Muscle layer of duodenum (tissue), 2 donors: ENCODE measurements at regions not wholly inside any gene's neighbourhood (a gene's known extent, or its start where the extent isn't known, plus 50 kb on each side); places are given as distances from the start of the nearest gene placed in this dataset.
"Not testable (repeated sequence)": the region's sequence is repeated elsewhere in the genome, so short reads cannot be mapped to it uniquely, and the experiment has no call there.

Experiments
- H3K27ac ChIP-seq: one replicate; pipeline ENCODE4 v1.7.0; 2013; ENCODE audit warnings: mild to moderate bottlenecking, low read length
- H3K27me3 ChIP-seq: one replicate; pipeline ENCODE4 v1.7.0; 2013; ENCODE audit warnings: low read depth, mild to moderate bottlenecking, control low read depth, low read length
- H3K36me3 ChIP-seq, 2 donors: one replicate each; pipeline ENCODE4 v1.7.0; 2013; ENCODE audit warnings: low read length in 2 of 2, control low read depth in 1 of 2, mild to moderate bottlenecking in 1 of 2; ENCODE audit not compliant: insufficient read depth in 2 of 2, control insufficient read depth in 1 of 2
- H3K4me1 ChIP-seq, 2 donors: one replicate each; pipeline ENCODE4 v1.7.0; 2013; ENCODE audit warnings: low read length in 2 of 2, mild to moderate bottlenecking in 2 of 2, control low read depth in 1 of 2, moderate library complexity in 1 of 2; ENCODE audit not compliant: insufficient read depth in 2 of 2, control insufficient read depth in 1 of 2
- H3K4me3 ChIP-seq, 2 donors: one replicate each; pipeline ENCODE4 v1.7.0; 2013; ENCODE audit warnings: low read length in 2 of 2, low read depth in 1 of 2, mild to moderate bottlenecking in 1 of 2
- H3K9me3 ChIP-seq, 2 donors: one replicate each; pipeline ENCODE4 v1.7.0; 2013; ENCODE audit warnings: low read length in 2 of 2, control low read depth in 1 of 2, mild to moderate bottlenecking in 1 of 2; ENCODE audit not compliant: control insufficient read depth in 1 of 2
- donor health status: healthy.

- no peaks in the 10 kb centered on the region for H3K4me1 ChIP-seq
- no peaks in the 10 kb centered on the region for H3K27me3 ChIP-seq
- H3K36me3 ChIP-seq: no peaks in the 10 kb centered on the region
- H3K9me3 ChIP-seq: peaks cover 0 to 9% of the 10 kb centered on the region in 2 donors
- no peak overlapping the region for H3K4me3 ChIP-seq
- no peak overlapping the region for H3K27ac ChIP-seq
Measured at GRCh38 chr4:179017581-179017980, 1575.3 kb upstream of the AGA start.

GRCh38 chr4:179027569-179027968 lies 1585.3 kb upstream of the AGA start:
- Histone ChIP-seq H3K9me3 (no peaks in the 10 kb centered on the region), H3K4me1 (no peaks in the 10 kb centered on the region), H3K4me3 (no peak overlapping the region), H3K27me3 (no peaks in the 10 kb centered on the region), H3K36me3 (no peaks in the 10 kb centered on the region), H3K27ac (no peak overlapping the region)

- Histone ChIP-seq H3K9me3 (no peaks in the 10 kb centered on the region), H3K27me3 (no peaks in the 10 kb centered on the region), H3K4me1 (no peaks in the 10 kb centered on the region), H3K36me3 (no peaks in the 10 kb centered on the region), H3K27ac (no peak overlapping the region), H3K4me3 (no peak overlapping the region)
Measured at GRCh38 chr4:179028321-179028720, 1586.1 kb upstream of the AGA start.

- Histone ChIP-seq H3K4me1 (no peaks in the 10 kb centered on the region), H3K27ac (no peak overlapping the region), H3K27me3 (no peaks in the 10 kb centered on the region), H3K4me3 (no peak overlapping the region), H3K36me3 (no peaks in the 10 kb centered on the region), H3K9me3 (no peaks in the 10 kb centered on the region)
Measured at GRCh38 chr4:179029683-179030082, 1587.4 kb upstream of the AGA start.

- Histone ChIP-seq H3K27ac (no peak overlapping the region), H3K4me1 (no peaks in the 10 kb centered on the region), H3K36me3 (no peaks in the 10 kb centered on the region), H3K9me3 (no peaks in the 10 kb centered on the region), H3K27me3 (no peaks in the 10 kb centered on the region), H3K4me3 (no peak overlapping the region)
Measured at GRCh38 chr4:179040259-179040658, 1598.0 kb upstream of the AGA start.

GRCh38 chr4:179048839-179049453 lies 1606.7 kb upstream of the AGA start:
- no peaks in the 10 kb centered on the region for H3K4me1 ChIP-seq
- H3K27me3 ChIP-seq: no peaks in the 10 kb centered on the region
- H3K4me3 ChIP-seq: no peak overlapping the region
- H3K9me3 ChIP-seq: no peaks in the 10 kb centered on the region
- no peaks in the 10 kb centered on the region for H3K36me3 ChIP-seq
- no peak overlapping the region for H3K27ac ChIP-seq

- H3K27ac ChIP-seq: no peak overlapping the region
- no peaks in the 10 kb centered on the region for H3K36me3 ChIP-seq
- no peak overlapping the region for H3K4me3 ChIP-seq
- no peaks in the 10 kb centered on the region for H3K9me3 ChIP-seq
- H3K27me3 ChIP-seq: no peaks in the 10 kb centered on the region
- no peaks in the 10 kb centered on the region for H3K4me1 ChIP-seq
Measured at GRCh38 chr4:179051206-179051605, 1609.0 kb upstream of the AGA start.

- H3K27ac ChIP-seq: no peak overlapping the region
Measured at GRCh38 chr4:179059396-179059795, 1617.2 kb upstream of the AGA start.

GRCh38 chr4:179066254-179066653 lies 1624.0 kb upstream of the AGA start:
- not testable (repeated sequence) for H3K27ac ChIP-seq, H3K4me3 ChIP-seq, H3K36me3 ChIP-seq, H3K4me1 ChIP-seq, H3K9me3 ChIP-seq, H3K27me3 ChIP-seq

More at GRCh38 chr4:179059396-179059795, 1617.2 kb upstream of the AGA start:
- Histone ChIP-seq H3K9me3 (peaks cover 0 to 2% of the 10 kb centered on the region in 2 donors), H3K27me3 (no peaks in the 10 kb centered on the region), H3K4me1 (no peaks in the 10 kb centered on the region), H3K36me3 (no peaks in the 10 kb centered on the region), H3K4me3 (no peak overlapping the region)

- no peaks in the 10 kb centered on the region for H3K4me1 ChIP-seq
- H3K36me3 ChIP-seq: no peaks in the 10 kb centered on the region
- H3K27me3 ChIP-seq: no peaks in the 10 kb centered on the region
- H3K4me3 ChIP-seq: no peak overlapping the region
- H3K9me3 ChIP-seq: peaks cover 0 to 3% of the 10 kb centered on the region in 2 donors
- no peak overlapping the region for H3K27ac ChIP-seq
Measured at GRCh38 chr4:179071131-179071530, 1628.9 kb upstream of the AGA start.

- no peaks in the 10 kb centered on the region for H3K4me1 ChIP-seq
- no peaks in the 10 kb centered on the region for H3K27me3 ChIP-seq
- no peaks in the 10 kb centered on the region for H3K36me3 ChIP-seq
- no peak overlapping the region for H3K27ac ChIP-seq
- H3K4me3 ChIP-seq: no peak overlapping the region
- H3K9me3 ChIP-seq: no peaks in the 10 kb centered on the region
Measured at GRCh38 chr4:179076865-179077264, 1634.6 kb upstream of the AGA start.

GRCh38 chr4:179095585-179096221 lies 1653.5 kb upstream of the AGA start:
- Histone ChIP-seq H3K4me3 (no peak overlapping the region), H3K9me3 (no peaks in the 10 kb centered on the region), H3K27ac (no peak overlapping the region), H3K4me1 (no peaks in the 10 kb centered on the region), H3K36me3 (no peaks in the 10 kb centered on the region), H3K27me3 (no peaks in the 10 kb centered on the region)
